PFSK-1 (cell line): ENCODE measurements at regions not wholly inside any gene's neighbourhood (a gene's known extent, or its start where the extent isn't known, plus 50 kb on each side); places are given as distances from the start of the nearest gene placed in this dataset.

Experiments
- FOXP2 ChIP-seq: optimal IDR thresholded peaks from 2 replicates; pipeline ENCODE3; 2011; ENCODE audit warnings: borderline replicate concordance, control low read depth, inconsistent platforms; ENCODE audit not compliant: insufficient read depth; ENCODE audit errors: extremely low read length, extremely low read depth
- POLR2AphosphoS5 ChIP-seq: IDR thresholded peaks from 2 replicates; pipeline ENCODE4 v1.6.1; 2012; ENCODE audit warnings: low read depth, mild to moderate bottlenecking, control low read depth, low read length, moderate library complexity
- SIN3A ChIP-seq: IDR thresholded peaks from 2 replicates; pipeline ENCODE4 v1.6.1; 2012; ENCODE audit warnings: mild to moderate bottlenecking, low read length, moderate library complexity, borderline replicate concordance; ENCODE audit not compliant: insufficient read depth
- TAF1 ChIP-seq: IDR thresholded peaks from 2 replicates; pipeline ENCODE4 v1.6.1; 2012; ENCODE audit warnings: low read length, control low read depth, borderline replicate concordance; ENCODE audit not compliant: insufficient read depth
- TF ChIP-seq, protein P1 (sequence below), 2 experiments: IDR thresholded peaks; 2 replicates each; pipeline versions ENCODE4 v1.6.1 to v1.8.0; 2011 to 2012; ENCODE audit warnings: low read depth in 2 of 2, low read length in 2 of 2, control low read depth in 1 of 2, inconsistent platforms in 1 of 2, mild to moderate bottlenecking in 1 of 2, moderate library complexity in 1 of 2; ENCODE audit not compliant: insufficient read depth in 1 of 2

DNA sequence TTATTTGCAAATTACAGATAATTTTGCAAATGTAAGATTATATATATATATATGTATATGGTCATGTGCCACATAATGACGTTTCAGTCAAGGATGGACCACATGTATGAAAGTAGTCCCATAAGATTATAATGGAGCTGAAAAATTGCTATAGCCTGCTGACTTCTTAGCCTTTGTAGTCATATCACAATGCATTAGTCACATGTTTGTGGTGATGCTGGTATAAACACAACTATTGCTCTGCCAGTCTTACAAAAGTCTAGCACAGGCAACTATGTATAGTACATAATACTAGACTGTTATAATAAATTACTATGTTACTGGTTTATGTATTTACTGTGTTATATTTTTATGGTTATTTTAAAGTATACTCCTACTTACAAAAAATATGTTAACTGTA lies 444.3 kb downstream of the KCNJ2 start:
- TF ChIP-seq, protein P1, sequence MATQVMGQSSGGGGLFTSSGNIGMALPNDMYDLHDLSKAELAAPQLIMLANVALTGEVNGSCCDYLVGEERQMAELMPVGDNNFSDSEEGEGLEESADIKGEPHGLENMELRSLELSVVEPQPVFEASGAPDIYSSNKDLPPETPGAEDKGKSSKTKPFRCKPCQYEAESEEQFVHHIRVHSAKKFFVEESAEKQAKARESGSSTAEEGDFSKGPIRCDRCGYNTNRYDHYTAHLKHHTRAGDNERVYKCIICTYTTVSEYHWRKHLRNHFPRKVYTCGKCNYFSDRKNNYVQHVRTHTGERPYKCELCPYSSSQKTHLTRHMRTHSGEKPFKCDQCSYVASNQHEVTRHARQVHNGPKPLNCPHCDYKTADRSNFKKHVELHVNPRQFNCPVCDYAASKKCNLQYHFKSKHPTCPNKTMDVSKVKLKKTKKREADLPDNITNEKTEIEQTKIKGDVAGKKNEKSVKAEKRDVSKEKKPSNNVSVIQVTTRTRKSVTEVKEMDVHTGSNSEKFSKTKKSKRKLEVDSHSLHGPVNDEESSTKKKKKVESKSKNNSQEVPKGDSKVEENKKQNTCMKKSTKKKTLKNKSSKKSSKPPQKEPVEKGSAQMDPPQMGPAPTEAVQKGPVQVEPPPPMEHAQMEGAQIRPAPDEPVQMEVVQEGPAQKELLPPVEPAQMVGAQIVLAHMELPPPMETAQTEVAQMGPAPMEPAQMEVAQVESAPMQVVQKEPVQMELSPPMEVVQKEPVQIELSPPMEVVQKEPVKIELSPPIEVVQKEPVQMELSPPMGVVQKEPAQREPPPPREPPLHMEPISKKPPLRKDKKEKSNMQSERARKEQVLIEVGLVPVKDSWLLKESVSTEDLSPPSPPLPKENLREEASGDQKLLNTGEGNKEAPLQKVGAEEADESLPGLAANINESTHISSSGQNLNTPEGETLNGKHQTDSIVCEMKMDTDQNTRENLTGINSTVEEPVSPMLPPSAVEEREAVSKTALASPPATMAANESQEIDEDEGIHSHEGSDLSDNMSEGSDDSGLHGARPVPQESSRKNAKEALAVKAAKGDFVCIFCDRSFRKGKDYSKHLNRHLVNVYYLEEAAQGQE (IDR thresholded peaks at IDR 0.05; ENCODE audit: insufficient read depth in 1 of 2, low read depth in 2 of 2, low read length in 2 of 2): no peak
- TF ChIP-seq FOXP2 (no peak), POLR2AphosphoS5 (no peak), TAF1 (no peak), SIN3A (no peak)

DNA sequence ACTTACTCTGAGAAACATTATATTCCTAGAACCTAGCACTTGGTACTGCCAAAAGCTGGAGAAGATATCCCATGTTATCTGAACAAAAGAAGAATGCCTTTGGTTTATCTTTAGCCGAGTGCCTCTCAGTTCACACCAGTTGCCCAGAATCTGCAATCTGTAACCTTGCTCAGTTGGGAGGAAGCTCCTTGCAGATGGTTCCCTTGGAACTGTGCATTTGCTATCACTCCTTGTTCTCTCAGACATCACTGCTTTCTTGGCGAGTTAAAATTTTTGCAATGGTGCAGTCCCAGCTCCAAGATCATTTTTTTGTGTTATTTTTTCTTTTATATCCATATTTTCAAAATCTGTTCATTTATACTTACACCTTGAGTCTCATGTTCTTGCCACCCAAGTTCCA lies 446.5 kb downstream of the KCNJ2 start:
- TF ChIP-seq TAF1: no peak
- TF ChIP-seq FOXP2: no peak

DNA sequence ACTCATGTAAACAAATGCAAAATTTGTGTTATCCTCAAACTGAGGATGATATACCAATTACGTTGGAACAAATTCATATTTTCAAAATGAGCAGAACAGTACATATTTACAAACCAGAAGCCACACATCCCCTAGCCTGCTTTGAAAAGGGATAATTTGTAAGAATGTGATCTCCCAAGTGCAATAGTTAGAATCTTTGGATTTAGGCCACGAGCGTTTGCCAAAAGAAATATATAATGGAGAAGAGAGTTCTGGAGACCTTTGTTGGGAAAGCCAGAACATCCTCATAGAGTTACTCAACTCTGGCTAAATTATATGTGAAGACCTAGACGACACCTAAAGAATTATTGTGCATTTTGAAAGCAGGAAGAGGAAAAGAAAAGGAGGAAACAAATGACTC lies 449.3 kb downstream of the KCNJ2 start:
- TF ChIP-seq SIN3A: no peak
- TF ChIP-seq POLR2AphosphoS5: no peak
- TF ChIP-seq FOXP2: no peak
- TF ChIP-seq, protein P1 (IDR thresholded peaks at IDR 0.05; ENCODE audit: insufficient read depth in 1 of 2, low read depth in 2 of 2, low read length in 2 of 2): no peak
- TF ChIP-seq TAF1: no peak

DNA sequence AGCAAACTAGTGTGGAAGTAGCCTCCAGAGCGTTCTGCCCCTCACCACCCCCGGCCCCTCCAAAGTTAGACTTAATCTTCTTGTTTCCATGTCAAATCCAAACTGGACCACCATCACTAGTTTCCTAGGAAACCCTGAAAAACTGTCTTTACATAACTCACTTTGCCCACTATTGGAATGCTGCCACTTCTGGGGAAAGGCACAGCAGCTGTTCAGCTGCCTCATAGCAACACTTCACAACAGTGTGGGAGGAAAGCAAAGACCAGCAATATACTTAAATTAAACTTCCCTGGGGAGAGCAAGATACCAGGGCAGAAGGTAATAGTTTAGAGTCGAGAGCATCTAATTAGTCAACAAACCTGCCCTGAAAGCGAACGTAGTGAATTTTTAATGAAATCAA lies 452.2 kb downstream of the KCNJ2 start:
- TF ChIP-seq POLR2AphosphoS5 (no peak), SIN3A (no peak), FOXP2 (no peak)
- TF ChIP-seq, protein P1 (IDR thresholded peaks at IDR 0.05; ENCODE audit: insufficient read depth in 1 of 2, low read depth in 2 of 2, low read length in 2 of 2): no peak

DNA sequence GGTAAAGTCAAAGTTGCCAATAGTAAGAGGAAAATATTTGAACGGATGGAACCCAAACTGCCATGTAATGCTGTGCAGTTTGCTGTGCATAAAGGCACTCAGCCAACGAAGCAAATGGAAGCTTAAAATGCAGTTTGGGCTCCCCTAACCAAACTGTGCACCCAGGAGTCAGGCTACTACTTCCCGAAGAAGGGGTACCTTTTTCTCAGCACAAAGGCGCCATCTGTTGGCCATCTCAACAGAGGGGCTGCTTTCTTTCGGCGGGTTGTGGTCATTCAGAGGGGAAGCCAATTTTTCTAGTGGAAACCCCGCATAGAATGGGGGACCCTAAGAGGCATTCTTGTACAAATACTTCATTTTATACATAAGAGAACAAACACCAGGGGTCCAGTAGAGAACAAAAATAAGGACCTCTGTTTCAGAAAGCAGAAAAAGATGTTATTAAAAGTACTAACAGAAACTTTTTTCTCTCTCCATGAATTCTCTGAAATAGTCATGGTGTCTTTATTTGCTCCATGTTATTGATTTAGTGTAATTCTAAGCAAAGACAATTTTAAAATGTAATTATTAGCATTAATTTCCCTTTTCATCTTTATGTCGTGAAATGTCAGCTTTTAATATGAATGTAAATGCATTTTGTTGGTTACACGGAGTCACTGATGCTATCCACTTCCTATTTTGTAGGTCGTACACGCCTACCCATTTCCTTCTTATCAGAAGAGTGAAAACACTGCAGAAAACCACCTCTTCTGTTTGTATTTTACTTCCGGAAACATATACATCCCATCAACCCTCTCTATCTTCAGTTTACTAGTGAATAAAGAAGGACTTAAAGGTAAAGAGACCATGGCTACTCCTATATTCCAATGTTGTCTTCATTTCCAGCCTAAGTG lies 453.3 kb downstream of the KCNJ2 start:
- TF ChIP-seq, protein P1 (IDR thresholded peaks at IDR 0.05; ENCODE audit: insufficient read depth in 1 of 2, low read depth in 2 of 2, low read length in 2 of 2): no peak
- no peak for TF ChIP-seq POLR2AphosphoS5
- no peak for TF ChIP-seq SIN3A
- TF ChIP-seq TAF1: no peak
- no peak for TF ChIP-seq FOXP2
